GM19372 (cell line): ENCODE measurements at regions not wholly inside any gene's neighbourhood (a gene's known extent, or its start where the extent isn't known, plus 50 kb on each side); places are given as distances from the start of the nearest gene placed in this dataset.
"Not testable (repeated sequence)": the region's sequence is repeated elsewhere in the genome, so short reads cannot be mapped to it uniquely, and the experiment has no call there.

Experiments
- ATAC-seq: cut with Tn5 transposase; IDR thresholded peaks from one replicate; pipeline ENCODE4 v1.9.1; 2021; ENCODE audit warnings: mild to moderate bottlenecking, low read depth, moderate library complexity; ENCODE audit not compliant: unreplicated experiment

DNA sequence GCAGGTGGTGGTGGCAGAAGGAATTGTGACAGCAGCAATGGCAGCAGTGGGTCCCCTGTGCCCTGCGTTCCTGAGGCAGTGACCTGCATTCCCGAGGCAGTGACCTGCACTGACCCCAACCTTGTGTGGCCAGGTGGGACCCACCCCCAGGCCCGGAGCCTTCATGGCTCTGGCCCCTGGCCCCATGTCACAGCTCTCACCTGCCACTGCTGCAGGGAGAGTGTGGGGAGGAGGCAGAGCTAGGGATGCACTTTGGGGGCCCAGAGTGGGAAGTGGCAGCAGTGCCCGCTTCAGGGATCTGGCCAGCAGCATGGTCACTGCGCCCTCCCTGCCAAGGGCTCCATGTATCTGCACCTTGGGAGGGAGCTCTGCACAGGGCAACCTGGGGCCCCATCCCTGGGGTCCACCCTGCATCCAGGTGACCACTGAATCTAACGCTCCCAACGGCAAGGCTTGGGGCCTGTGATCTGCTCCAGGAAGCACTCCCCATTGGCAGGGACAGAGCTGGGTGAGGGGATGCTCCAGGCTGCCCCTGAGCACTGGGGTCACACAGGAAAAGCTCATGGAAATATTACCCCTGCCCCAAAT, 618.6 kb downstream of the RWDD3 start:
- ATAC-seq, result no peak

DNA sequence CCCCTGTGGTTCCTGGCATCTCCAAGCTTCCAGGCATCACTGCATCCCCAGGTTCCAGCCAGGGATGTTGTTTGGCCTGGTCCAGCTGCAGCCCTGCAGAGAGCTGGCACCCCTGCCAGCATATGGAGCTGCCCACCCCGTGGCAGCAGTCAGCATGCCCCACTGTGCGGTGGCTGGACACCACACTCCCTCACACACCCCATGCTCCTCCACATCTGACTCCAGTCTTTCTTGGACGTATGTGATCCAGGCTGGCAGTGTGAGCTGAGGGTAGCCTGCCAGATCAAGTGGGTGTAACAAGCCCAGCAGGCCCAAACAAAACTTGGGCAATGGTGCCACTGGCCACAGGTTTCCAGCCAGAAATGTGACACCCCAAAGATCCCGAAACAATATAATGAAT, 620.4 kb downstream of the RWDD3 start:
- no peak for ATAC-seq

DNA sequence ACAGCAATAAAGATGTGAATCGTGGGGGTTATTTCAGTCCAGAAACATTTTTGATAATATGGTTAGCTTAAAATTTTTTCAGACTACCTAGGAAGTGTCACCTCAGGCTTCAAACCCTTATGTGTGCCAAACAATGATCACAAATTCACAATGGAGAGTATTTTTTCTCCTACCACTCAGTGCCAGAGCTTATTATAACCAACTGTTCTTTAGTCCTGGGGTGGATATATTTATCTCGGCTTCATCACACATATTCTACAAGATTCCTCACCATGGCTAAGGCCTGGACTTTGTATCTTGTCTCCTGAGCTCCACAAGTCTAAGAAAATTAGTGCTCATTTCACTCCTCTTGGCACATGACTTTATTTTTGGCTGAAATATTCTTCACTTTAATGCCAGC, 629.1 kb downstream of the RWDD3 start:
- no peak for ATAC-seq

DNA sequence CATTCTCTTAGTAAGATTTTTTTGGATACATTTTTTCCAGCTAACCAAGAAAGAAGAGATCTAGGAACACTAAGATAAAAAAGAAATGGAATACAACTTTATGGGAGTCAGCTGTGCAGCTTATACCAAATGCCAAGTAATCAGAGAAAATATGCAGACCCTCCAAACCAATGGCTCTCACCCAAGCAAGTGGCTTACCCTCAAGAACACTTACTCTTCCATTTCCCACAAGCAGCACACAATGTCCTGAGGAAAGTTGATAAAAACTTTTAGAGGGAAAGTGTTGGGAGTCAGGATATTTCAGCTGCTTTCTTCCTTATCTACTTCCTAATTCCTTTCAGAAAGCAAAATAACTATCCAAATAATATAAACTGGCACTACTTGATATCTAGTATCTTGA, 631.8 kb downstream of the RWDD3 start:
- ATAC-seq, result no peak

DNA sequence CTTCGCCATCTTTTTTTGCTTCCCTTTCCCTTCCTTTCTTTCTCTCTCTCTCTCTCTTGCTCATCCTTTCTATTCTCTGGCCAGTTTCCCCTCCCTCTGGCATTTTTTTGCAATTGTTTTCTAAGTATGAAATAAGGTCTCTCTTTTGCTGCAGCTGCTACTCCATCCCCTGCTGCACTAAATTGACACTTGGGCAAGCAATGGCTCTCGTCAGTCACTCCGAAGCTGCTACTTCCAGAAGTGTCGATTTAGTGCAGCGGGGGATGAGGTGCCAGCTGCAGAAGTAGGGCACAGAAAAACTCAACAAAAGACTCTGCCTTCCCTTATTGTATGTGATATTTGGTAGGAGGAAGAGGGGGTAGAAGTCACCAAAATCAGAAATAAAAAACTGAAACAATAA, 642.3 kb downstream of the RWDD3 start:
- ATAC-seq, result no peak

DNA sequence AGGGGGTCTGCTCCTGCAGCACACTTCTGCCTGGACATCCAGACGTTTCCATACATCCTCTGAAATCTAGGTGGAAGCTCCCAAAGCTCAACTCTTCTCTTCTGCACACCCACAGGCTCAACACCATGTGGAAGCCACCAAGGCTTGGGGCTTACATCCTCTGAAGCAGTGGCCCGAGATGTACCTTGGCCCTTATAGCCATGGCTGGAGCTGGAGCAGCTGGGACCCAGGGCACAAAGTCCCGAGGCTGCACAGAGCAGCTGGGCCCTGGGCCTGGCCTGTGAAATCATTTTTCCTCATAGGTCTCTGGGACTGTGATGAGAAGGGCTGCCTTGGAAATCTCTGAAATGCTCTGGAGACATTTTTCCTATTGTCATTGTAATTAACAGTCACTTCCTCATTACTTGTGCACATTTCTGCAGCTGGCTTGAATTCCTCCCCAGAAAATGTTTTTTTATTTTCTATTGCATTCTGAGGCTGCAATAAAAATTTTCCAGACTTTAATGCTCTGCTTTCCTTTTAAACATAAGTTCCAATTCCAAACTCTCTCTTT, 645.6 kb downstream of the RWDD3 start:
- ATAC-seq, result no peak

DNA sequence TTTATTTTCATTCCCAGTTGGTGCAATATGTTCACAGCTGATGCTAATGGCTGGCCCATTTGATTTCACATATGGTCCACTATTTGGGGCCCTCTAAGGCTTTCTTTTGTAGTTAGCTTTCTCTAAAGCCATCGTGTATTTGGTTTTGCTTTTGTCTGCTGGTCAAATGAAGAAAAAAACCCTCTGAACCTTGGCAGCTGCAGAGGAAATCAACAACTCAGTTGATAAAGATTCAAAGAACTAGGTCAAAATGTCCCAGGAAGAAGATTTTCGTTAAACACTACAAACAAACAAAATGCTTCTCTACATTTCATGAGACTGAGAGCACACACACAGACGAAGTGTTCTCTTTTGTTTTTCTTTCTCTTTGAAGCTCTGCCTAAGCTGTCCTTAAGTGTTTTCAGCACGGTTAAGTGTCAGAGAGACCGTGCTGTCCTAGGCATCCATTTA, 655.0 kb downstream of the RWDD3 start:
- ATAC-seq, result no peak

DNA sequence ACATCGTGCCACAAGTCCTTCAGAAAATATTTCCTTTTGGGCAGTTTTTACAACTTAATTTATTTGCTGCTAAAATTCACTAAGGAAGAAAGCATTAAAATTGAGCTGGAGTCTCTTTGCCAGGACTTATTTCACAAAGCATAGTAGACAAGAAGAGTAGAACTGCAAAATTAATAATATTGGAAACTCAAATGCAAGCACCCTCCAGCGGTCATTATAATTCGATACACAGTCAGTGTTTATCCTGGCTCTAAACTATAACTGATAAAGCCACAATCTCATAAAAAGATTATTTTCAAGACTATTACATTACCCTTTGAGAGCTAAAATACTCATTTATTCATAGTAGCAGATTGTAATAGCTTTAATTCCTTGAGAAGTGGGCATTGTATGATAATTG, 655.4 kb downstream of the RWDD3 start:
- no peak for ATAC-seq

DNA sequence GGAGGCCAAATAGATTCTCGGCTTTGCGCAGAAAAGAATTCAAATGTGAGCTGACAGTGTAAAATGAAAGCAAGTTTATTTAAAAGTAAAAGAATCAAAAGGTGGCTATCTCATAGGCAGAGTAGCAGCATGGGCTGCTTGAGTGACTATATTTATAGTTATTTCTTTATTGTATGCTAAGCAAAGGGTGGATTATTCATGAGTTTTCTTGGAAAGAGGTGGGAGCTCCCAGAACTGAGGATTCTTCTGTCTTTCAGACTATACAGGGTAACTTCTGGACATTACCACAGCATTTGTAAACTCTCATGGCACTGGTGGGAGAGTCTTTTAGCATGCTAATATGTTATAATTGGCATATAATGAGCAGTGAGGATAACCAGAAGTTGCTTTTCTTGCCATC, 659.9 kb downstream of the RWDD3 start:
- ATAC-seq, result no peak

DNA sequence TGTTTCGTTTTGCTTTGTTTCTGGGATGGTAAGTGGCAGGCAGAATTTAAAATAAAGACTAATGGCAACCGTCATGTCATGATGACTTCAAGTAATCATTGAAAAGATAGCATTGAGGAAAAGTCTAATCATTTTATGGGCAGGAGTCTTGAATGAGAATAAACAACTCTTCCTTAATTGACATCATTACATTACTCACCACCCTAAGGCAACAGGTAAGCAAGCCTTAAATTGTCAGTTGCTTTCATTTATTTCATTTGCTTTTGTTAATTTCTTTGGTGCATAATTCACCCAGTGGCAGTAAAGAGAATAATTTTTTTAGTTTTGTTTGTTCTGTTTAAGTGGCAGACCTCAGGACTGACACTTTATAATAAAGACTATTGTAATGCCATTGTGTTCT, 669.0 kb downstream of the RWDD3 start:
- no peak for ATAC-seq

DNA sequence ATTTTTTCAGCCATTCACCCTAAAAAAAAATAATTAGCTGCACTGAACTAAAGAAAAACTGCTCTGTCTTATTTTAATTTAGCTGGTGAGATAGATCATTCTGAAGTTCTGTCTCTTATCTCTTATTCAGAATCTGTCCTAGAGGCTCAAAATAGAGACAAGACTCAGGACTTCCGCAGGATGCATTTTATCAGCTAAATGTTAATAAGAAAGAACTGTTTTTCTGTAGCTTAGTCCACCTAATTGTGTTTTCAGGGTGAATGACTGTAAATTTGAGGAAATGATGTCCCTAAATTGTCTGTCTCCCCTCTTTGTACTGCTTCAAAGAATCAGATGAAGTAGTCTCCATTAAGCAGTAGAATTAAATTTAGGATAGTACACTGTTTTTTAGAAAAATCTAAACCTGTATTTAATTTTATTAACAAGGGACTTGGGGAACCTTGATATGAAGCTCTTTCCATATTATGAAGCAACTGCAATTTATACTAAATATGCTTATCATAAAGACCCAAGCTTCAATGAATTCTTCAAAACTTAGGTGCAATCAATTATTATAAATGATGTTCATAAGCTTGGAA, 671.9 kb downstream of the RWDD3 start:
- no peak for ATAC-seq

DNA sequence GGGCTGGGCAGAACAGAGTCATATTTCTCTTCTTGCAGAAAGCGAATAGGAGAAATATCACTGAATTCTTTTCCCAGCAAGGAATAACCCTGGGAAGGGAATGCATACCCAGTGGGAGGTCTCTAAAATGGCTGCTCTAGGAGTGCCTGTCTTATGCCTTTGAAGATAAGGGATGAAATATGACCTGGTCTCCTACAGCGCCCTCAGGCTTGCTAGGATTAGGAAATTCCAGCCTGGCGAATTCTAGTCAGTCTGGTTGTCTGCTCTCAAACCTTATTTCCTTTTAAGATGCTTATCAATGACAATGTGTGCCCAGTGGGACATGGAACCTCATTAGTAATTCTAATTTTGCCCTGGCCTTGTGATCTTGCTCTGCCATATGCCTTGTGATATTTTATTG, 677.7 kb downstream of the RWDD3 start:
- ATAC-seq, result not testable (repeated sequence)

DNA sequence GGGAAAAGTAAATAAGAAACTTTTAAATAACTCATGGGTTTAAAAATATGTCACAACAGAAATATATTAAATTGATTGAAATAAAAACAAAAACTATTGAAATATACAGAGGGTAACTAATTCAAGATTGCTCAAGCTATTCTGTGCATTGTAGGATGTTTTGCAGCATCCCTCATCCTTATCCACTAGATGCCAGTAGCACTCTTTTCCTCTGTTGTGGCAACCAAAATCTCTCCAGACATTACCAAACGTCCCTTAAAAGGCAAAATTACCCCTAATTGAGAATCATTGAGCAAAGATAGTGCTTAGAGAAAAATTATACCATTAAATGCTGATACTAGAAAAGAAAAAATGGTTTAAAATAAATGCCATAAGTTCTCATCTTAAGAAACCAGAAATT, 682.6 kb downstream of the RWDD3 start:
- no peak for ATAC-seq

DNA sequence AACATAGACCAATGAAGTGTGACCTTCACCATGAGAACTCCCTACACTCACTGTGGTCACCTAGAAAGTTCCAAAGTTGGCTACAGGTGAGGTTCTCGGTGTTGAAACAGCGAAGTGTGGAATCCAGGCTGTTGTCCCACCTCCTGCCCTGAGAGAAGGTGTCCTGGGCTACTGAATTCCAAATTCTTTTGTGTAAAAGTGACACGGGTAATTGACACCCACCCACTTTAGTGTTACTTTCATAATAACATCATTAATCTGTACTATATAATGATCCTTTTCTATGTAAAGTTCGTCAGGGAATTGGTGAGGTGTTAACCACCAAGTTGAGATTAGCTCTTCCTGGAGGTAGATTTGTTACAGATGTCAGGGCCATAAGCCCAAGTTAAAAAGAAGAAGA, 690.7 kb downstream of the RWDD3 start:
- ATAC-seq, result no peak

DNA sequence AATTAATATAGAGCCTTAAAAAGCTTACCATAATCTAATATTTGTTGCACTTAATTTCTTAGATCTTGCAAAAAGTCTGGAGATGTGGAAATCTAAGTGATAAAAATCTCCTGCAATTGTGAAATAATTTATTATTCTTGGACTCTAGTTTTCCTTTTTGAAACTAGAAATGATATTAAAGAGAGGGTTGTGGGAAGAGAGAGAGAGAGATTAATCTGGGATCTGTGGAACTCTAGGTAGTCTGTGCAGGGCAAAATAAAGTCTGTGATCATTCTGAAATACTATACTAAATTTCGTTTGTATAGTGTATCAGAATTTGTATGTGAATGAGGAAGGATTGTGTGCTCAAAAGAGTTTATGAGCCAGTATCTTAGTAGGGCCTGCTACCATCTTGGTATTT, 692.3 kb downstream of the RWDD3 start:
- ATAC-seq, result no peak

DNA sequence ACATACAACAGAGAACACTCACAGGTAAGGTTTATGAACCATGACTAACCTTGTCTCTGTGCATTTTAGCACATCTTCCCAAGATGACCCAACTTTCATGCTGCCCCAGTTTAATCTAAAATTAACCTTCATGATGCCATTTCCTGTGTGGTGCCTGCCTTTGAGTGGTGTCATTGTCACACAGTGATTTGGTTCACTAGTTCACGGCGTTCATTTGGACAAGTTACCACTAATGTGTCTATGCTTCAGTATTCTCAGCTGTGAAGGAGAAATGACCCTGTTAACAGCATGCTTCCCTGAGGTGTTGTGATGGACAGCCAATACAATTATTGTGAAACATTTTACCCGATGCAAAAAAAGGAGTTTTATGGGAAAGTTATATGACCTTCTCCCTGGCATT, 693.1 kb downstream of the RWDD3 start:
- ATAC-seq, result no peak

DNA sequence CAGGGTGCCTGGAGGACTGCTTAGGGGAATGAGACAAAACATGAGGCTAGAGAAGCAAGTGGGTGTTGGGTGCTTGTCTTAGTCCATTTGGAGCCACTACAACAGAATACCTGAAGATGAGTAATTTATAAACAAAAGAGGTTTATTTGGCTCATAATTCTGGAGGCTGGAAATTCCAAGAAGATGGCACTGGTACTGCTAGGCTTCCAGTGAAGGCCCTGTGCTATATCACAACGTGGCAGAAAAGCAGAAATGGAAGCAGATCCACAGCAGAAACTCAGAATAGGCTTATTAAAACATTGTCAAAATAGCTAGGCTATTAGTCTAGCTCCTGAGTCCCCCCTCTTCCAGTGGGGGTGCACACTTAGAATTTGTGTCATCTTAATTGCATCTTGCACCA, 701.7 kb downstream of the RWDD3 start:
- ATAC-seq, result no peak

DNA sequence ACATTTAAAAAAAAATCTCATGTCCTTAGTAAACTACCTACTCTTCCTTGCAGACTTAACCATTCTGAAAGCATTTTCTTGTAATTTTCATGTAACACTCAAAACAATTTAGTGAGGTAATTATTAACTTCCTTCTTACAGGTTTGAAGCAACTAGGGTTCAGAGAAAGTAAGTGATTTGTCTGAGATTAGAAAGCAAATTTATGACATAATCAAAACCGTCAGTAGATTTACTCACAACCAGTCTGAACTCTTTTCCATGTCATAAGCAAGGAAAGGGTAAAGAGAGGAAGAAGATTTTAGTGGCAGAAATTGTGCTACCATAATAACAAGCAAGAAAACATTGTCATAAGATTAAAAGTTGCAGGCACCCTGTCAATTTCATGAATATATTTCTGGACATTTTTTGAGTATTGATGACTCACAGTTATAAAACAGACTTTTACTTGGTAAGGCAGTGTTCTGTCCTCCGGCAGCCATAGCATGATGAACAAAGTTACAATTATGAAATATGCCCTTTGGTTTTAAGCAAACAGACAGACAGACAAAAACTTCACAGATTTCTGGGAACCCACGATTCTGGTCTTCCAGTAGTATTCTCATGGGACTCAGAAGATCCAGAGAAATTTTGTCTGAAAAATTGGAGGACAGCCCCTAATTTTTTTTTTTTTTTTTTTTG, 707.2 kb downstream of the RWDD3 start:
- no peak for ATAC-seq

DNA sequence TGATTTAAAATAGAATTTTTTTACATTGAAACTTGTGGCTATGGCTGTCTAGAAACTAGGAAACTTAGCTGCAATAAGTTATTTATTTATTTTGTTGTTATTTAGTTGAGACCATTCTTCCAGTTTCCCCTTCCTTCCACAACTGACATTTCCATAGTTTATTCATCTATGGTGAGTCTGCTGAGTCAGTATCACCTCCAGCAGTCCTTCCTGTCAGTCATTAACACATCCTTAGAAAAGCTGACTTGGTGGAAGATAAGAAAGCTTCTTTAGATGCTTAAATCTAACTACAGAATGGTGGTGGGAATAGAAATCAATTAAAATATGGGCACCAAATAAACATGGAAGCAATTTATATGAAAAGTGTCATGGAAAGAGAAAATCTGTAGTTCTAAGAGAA, 714.0 kb downstream of the RWDD3 start:
- no peak for ATAC-seq

DNA sequence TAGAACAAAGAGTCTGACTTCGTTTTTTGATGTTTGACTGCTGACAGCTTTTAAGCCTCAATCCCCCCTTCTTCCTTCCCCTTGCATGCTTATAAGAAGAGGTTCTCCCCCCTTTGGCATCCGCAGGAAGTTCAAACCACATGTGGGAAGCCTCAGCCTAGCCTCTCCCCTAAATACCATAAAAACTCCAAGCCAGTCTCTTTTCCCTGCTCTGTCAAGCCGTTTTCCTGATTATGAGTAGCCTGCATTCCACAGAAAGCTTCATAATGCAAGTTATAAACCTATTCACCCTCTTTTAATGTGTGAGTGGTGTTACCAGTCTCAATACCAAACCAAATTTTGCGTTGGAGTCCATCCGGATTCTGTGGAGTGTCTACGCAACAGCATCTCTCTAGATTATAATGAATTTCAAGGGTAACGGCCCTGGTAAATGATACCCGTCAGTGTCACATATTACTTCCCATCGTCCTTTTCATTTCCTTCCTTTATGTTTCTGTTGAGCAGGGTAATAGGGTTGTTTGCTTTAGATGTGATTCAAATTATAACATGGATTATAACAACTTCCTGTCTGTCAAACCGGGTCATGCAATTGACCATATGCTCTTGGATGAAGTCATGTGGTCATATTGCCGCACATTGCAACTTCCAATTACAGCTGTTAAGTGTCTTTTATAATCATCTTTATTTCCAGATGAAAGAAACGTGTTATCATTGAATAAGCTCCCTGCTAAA, 717.5 kb downstream of the RWDD3 start:
- ATAC-seq, result no peak

DNA sequence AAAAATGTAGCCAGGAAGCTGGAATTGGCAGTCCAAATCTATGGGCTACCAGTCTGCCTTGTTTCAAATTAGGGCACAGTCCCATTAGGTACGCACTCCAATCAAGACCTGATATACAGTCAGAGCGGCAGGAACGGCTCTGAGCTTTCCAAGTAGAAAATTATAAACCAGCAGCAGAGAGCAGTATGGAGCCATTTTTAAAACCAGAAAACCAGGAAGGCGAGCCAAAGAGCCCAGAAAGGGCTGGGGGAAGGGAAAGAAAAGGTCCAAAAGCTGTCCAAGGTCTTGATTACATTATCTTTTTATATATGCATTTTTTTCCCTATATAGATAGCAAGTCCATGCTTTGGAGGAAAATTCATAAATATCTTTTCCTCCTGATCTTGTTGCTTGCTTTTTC, 719.0 kb downstream of the RWDD3 start:
- no peak for ATAC-seq
